Heart left ventricle (tissue), 13 donors: ENCODE measurements at regions not wholly inside any gene's neighbourhood (a gene's known extent, or its start where the extent isn't known, plus 50 kb on each side); places are given as distances from the start of the nearest gene placed in this dataset.

Source experiments
- POLR2A ChIP-seq, 2 donors: fragments of 450-650 bp; IDR thresholded peaks; one replicate each; pipeline ENCODE4 v1.6.1; 2017; ENCODE audit warnings: antibody characterized with exemption in 2 of 2, mild to moderate bottlenecking in 2 of 2, moderate library complexity in 2 of 2
- TF ChIP-seq, protein P1 (sequence below), 12 donors: fragments of 200-600 bp; sonication (generic) in 4 of 12; IDR thresholded peaks; one replicate each; pipeline versions ENCODE4 v1.5.0 to v1.8.0; 2018 to 2022; ENCODE audit warnings: antibody characterized with exemption in 12 of 12, mild to moderate bottlenecking in 5 of 12
- donor health status: ischemic (EF 13 %, LVEDD 7.1; RV severe dilation, severe dysfunction).
- donor health status: DM: no; HTN: yes; CAD: no.
- donor health status: DM: no; HTN: no; CAD: no.
- donor health status: ischemic (EF 25% LVEDD 6.9; RV normal size, moderate dysfunction).
- donor health status: ischemic (EF 25% LVEDD 5.7; RV mildly dilated, moderate dysfunction).
- donor health status: ischemic (EF 35%, LVEDD 5.7; RV mildly dilated, moderate dysfunction).
- donor health status: nonischemic (EF 11% LVEDD 7.7; RV severe dilation, severe dysfunction).
- donor health status: DM: yes; HTN: yes; CAD: no.
- donor health status: PGD.
- donor health status: ischemic (EF 29% LVEDD 5.4; RV normal size, mild dysfunction).
- donor health status: nonischemic (EF 23%, LVEDD 6.1; RV moderate dilation, normal function).

- TF ChIP-seq, protein P1, sequence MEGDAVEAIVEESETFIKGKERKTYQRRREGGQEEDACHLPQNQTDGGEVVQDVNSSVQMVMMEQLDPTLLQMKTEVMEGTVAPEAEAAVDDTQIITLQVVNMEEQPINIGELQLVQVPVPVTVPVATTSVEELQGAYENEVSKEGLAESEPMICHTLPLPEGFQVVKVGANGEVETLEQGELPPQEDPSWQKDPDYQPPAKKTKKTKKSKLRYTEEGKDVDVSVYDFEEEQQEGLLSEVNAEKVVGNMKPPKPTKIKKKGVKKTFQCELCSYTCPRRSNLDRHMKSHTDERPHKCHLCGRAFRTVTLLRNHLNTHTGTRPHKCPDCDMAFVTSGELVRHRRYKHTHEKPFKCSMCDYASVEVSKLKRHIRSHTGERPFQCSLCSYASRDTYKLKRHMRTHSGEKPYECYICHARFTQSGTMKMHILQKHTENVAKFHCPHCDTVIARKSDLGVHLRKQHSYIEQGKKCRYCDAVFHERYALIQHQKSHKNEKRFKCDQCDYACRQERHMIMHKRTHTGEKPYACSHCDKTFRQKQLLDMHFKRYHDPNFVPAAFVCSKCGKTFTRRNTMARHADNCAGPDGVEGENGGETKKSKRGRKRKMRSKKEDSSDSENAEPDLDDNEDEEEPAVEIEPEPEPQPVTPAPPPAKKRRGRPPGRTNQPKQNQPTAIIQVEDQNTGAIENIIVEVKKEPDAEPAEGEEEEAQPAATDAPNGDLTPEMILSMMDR (IDR thresholded peaks at IDR 0.05) = no peak
- TF ChIP-seq POLR2A (IDR thresholded peaks at IDR 0.05) = no peak
Measured at GRCh38 chr4:189131118-189131517, 809.6 kb upstream of the FRG1 start.
